GM12878 (cell line): ENCODE measurements at regions not wholly inside any gene's neighbourhood (a gene's known extent, or its start where the extent isn't known, plus 50 kb on each side); places are given as distances from the start of the nearest gene placed in this dataset.

Source experiments
- ATAC-seq: fragments of 200-7000 bp; cut with Tn5 transposase; 3 replicates; pipeline ENCODE4 v1.9.1; 2020; ENCODE audit warnings: mild to moderate bottlenecking, moderate library complexity
- BruUV-seq: library from RNA; stranded (reverse); fragments of 400-500 nt; replicated peaks from 2 replicates; lab custom pipeline; 2021; lab: Mats Ljungman, UMichigan
- CTCF ChIA-PET: fragments of 300-600 bp; sonication (Branson Sonifier 250); formaldehyde crosslinking; extraction: SDS; loops from one replicate; lab custom pipeline; 2021; ENCODE audit warnings: inconsistent platforms; lab: Yijun Ruan, JAX
- POLR2A ChIA-PET: fragments of 350-600 bp; formaldehyde crosslinking; extraction: SDS; loops from one replicate; lab custom pipeline; 2021; ENCODE audit warnings: inconsistent platforms; lab: Charles Lee
- RAD21 ChIA-PET: fragments of 300-600 bp; sonication (Branson Sonifier 250); formaldehyde crosslinking; loops from one replicate; lab custom pipeline; 2023; ENCODE audit warnings: antibody characterized with exemption; ENCODE audit not compliant: unreplicated experiment; lab: Charles Lee
- SMC1A ChIA-PET: fragments of 300-600 bp; sonication (Branson Sonifier 250); formaldehyde crosslinking; loops from one replicate; lab custom pipeline; 2023; ENCODE audit not compliant: unreplicated experiment, uncharacterized antibody; lab: Charles Lee
- DNase-seq: peaks from one replicate; pipeline ENCODE4 v3.0.0-alpha.2; 2011; ENCODE audit warnings: low read depth, low spot score
- FAIRE-seq: peaks from 3 replicates; lab custom pipeline; 2011; peaks lifted over from hg19 to GRCh38; lab: Jason Lieb, UNC
- H2AFZ ChIP-seq: 2 replicates; pipeline ENCODE4 v1.6.0; 2011; ENCODE audit warnings: low read depth, low read length, control low read depth; ENCODE audit not compliant: control insufficient read depth
- H3K27ac ChIP-seq: 2 replicates; pipeline ENCODE4 v1.5.1; 2011; ENCODE audit warnings: control low read depth; ENCODE audit not compliant: control insufficient read depth, insufficient read depth
- H3K27me3 ChIP-seq, 2 experiments: replicated peaks in 1 of 2; 2 replicates each; pipeline versions ENCODE4 v1.6.0 to v1.6.1; 2011; ENCODE audit warnings: low read length in 1 of 2; ENCODE audit not compliant: control insufficient read depth in 2 of 2, insufficient read depth in 2 of 2
- H3K36me3 ChIP-seq, 2 experiments: 2 replicates each; pipeline ENCODE4 v1.5.1; 2011; ENCODE audit warnings: low read length in 1 of 2; ENCODE audit not compliant: control insufficient read depth in 2 of 2, insufficient read depth in 2 of 2
- H3K4me1 ChIP-seq: 2 replicates; pipeline ENCODE4 v1.6.1; 2011; ENCODE audit warnings: mild to moderate bottlenecking, low read length, moderate library complexity, mixed read lengths; ENCODE audit not compliant: control insufficient read depth, insufficient read depth
- H3K4me2 ChIP-seq: 2 replicates; pipeline ENCODE4 v1.6.0; 2011; ENCODE audit warnings: control low read depth; ENCODE audit not compliant: control insufficient read depth, insufficient read depth
- H3K4me3 ChIP-seq: fragments of 200-600 bp; sonication (generic); 2 replicates; pipeline ENCODE4 v1.5.1; 2016
- H3K79me2 ChIP-seq: 2 replicates; pipeline ENCODE4 v1.6.0; 2011; ENCODE audit warnings: low read length; ENCODE audit not compliant: control insufficient read depth, insufficient read depth
- H3K9ac ChIP-seq: 2 replicates; pipeline ENCODE4 v1.8.0; 2011; ENCODE audit warnings: low read length, control low read depth, mixed read lengths; ENCODE audit not compliant: control insufficient read depth, insufficient read depth
- H3K9me3 ChIP-seq: replicated peaks from 3 replicates; pipeline ENCODE4 v1.5.1; 2011; ENCODE audit warnings: mild to moderate bottlenecking, low read length; ENCODE audit not compliant: control insufficient read depth, insufficient read depth
- H4K20me1 ChIP-seq: 2 replicates; pipeline ENCODE4 v1.6.0; 2011; ENCODE audit not compliant: control insufficient read depth, insufficient read depth
- CBX3 ChIP-seq: fragments of 200-600 bp; sonication (generic); IDR thresholded peaks from 2 replicates; pipeline ENCODE4 v1.6.1; 2016; ENCODE audit warnings: low read depth, borderline replicate concordance
- HDAC6 ChIP-seq: fragments of 200-600 bp; sonication (generic); IDR thresholded peaks from one replicate; pipeline ENCODE4 v1.8.0; 2017; ENCODE audit warnings: antibody characterized with exemption; ENCODE audit not compliant: unreplicated experiment
- HDGF ChIP-seq: fragments of 450-650 bp; IDR thresholded peaks from 2 replicates; pipeline ENCODE4 v1.6.1; 2016; ENCODE audit warnings: antibody characterized with exemption
- MXI1 ChIP-seq: fragments of 150-350 bp; IDR thresholded peaks from 2 replicates; pipeline ENCODE4 v1.6.1; 2011; ENCODE audit warnings: low read depth, mild to moderate bottlenecking, inconsistent platforms, low read length, improper control_type of control experiment
- SMAD5 ChIP-seq: IDR thresholded peaks from 2 replicates; pipeline ENCODE4 v1.6.1; 2016; ENCODE audit warnings: antibody characterized with exemption, low read depth
- YBX1 ChIP-seq: fragments of 450-650 bp; IDR thresholded peaks from 2 replicates; pipeline ENCODE4 v1.6.1; 2016; ENCODE audit warnings: antibody characterized with exemption
- WGBS: methylation state at CpG from one replicate; pipeline ENCODE4 v1.1.6; 2016; ENCODE audit warnings: low lambda C conversion rate; ENCODE audit not compliant: insufficient replicate concordance, insufficient coverage; ENCODE audit errors: missing lambda C conversion rate; 5-methylcytosine and 5-hydroxymethylcytosine counted together
- in situ Hi-C: fragments of 300-500 bp; cut with MboI; formaldehyde crosslinking; loops from 9 replicates; pipeline ENCODE4 v1.14.3; 2018; ENCODE audit warnings: mixed read lengths
- intact Hi-C: fragments of 100-400 bp; cut with micrococcal nuclease; formaldehyde crosslinking; loops from one replicate; pipeline ENCODE4 v1.14.2; 2022; ENCODE audit not compliant: unreplicated experiment
- TF ChIP-seq, protein P1 (sequence below): fragments of 450-650 bp; IDR thresholded peaks from 2 replicates; pipeline ENCODE4 v1.6.1; 2017; ENCODE audit warnings: antibody characterized with exemption, mild to moderate bottlenecking, moderate library complexity
- TF ChIP-seq, protein P2 (sequence below): IDR thresholded peaks from 2 replicates; pipeline ENCODE4 v1.6.1; 2012; ENCODE audit warnings: low read depth, low read length, improper control_type of control experiment
- TF ChIP-seq, protein P3 (sequence below): IDR thresholded peaks from 2 replicates; pipeline ENCODE4 v1.6.1; 2012; ENCODE audit warnings: low read depth, low read length, improper control_type of control experiment

DNA sequence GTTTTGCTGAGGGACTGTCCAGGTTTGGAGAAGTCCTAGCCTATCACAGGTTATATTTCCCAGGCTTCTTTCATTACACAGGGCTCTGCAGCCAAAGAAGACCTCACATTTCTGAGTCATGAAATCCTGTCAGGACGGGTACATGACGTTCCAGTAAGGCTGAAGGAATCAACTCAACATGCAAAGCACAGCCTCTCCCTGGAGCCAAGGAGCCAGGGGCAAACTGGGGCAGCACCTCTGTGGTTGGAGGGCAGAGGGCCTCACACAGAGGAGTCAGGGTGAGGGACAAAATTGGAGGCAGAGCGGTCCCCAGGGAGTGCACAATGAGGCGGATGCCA lies 116.3 kb upstream of the GDF10 start:
- TF ChIP-seq HDGF (no peak), CBX3 (no peak), YBX1 (no peak)
- TF ChIP-seq, protein P1, sequence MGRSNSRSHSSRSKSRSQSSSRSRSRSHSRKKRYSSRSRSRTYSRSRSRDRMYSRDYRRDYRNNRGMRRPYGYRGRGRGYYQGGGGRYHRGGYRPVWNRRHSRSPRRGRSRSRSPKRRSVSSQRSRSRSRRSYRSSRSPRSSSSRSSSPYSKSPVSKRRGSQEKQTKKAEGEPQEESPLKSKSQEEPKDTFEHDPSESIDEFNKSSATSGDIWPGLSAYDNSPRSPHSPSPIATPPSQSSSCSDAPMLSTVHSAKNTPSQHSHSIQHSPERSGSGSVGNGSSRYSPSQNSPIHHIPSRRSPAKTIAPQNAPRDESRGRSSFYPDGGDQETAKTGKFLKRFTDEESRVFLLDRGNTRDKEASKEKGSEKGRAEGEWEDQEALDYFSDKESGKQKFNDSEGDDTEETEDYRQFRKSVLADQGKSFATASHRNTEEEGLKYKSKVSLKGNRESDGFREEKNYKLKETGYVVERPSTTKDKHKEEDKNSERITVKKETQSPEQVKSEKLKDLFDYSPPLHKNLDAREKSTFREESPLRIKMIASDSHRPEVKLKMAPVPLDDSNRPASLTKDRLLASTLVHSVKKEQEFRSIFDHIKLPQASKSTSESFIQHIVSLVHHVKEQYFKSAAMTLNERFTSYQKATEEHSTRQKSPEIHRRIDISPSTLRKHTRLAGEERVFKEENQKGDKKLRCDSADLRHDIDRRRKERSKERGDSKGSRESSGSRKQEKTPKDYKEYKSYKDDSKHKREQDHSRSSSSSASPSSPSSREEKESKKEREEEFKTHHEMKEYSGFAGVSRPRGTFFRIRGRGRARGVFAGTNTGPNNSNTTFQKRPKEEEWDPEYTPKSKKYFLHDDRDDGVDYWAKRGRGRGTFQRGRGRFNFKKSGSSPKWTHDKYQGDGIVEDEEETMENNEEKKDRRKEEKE = no peak
- TF ChIP-seq, all 136 proteins: peak for 0
- Histone ChIP-seq H3K4me3 (no peak overlapping the region), H3K4me2 (no peak overlapping the region), H2AFZ (no peak overlapping the region), H3K9ac (no peak overlapping the region), H3K9me3 (no peaks in the 10 kb centered on the region), H3K27ac (no peak overlapping the region), H3K4me1 (no peaks in the 10 kb centered on the region), H3K27me3 (no peaks in the 10 kb centered on the region), H4K20me1 (no peaks in the 10 kb centered on the region), H3K79me2 (no peaks in the 10 kb centered on the region), H3K36me3 (no peaks in the 10 kb centered on the region)
- ChIA-PET RAD21 (no interaction called here), POLR2A (no interaction called here), SMC1A (no interaction called here), CTCF (no interaction called here)
- intact Hi-C loops = no loop called here
- BruUV-seq = no TSS peak
- ATAC-seq = no peak
- 15% methylated on average over 4 of the region's 4 CpGs for WGBS
- FAIRE-seq = no peak
- DNase-seq = no peak
- in situ Hi-C loops = no loop called here

DNA sequence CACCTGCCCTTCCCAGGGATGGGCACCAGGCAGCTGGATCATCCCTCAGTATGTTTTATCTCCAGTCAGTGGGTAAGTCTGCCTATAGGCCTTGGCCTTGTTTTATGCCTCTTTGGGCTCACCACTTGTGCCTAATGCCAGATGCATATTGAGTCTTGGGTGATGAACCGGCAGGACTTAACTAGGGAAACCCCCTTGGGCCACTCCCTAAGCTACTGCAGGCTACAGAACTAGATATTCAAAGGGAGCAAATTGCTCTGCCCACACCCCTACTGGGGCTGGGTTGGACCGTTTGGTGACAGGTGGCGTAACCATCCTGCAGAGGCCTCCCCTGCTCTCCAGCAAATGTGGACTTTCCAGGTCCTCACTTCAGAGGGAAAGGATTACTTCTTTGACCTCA lies 115.7 kb upstream of the GDF10 start:
- no peak overlapping the region for H2AFZ ChIP-seq
- DNase-seq (no peak), FAIRE-seq (no peak), ATAC-seq (no peak)
- SMC1A ChIA-PET = no interaction called here
- no peak overlapping the region for H3K4me3 ChIP-seq
- in situ Hi-C loops (no loop called here), intact Hi-C loops (no loop called here)
- no peaks in the 10 kb centered on the region for H4K20me1 ChIP-seq
- H3K79me2 ChIP-seq = no peaks in the 10 kb centered on the region
- H3K27me3 ChIP-seq = no peaks in the 10 kb centered on the region
- H3K9me3 ChIP-seq = no peaks in the 10 kb centered on the region
- POLR2A ChIA-PET = no interaction called here
- no peak overlapping the region for H3K4me2 ChIP-seq
- CTCF ChIA-PET = no interaction called here
- TF ChIP-seq SMAD5 (no peak), HDAC6 (no peak), MXI1 (no peak)
- TF ChIP-seq, protein P2, sequence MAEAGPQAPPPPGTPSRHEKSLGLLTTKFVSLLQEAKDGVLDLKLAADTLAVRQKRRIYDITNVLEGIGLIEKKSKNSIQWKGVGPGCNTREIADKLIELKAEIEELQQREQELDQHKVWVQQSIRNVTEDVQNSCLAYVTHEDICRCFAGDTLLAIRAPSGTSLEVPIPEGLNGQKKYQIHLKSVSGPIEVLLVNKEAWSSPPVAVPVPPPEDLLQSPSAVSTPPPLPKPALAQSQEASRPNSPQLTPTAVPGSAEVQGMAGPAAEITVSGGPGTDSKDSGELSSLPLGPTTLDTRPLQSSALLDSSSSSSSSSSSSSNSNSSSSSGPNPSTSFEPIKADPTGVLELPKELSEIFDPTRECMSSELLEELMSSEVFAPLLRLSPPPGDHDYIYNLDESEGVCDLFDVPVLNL = no peak
- TF ChIP-seq, protein P3, sequence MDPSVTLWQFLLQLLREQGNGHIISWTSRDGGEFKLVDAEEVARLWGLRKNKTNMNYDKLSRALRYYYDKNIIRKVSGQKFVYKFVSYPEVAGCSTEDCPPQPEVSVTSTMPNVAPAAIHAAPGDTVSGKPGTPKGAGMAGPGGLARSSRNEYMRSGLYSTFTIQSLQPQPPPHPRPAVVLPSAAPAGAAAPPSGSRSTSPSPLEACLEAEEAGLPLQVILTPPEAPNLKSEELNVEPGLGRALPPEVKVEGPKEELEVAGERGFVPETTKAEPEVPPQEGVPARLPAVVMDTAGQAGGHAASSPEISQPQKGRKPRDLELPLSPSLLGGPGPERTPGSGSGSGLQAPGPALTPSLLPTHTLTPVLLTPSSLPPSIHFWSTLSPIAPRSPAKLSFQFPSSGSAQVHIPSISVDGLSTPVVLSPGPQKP = no peak
- RAD21 ChIA-PET = no interaction called here
- no peak overlapping the region for H3K9ac ChIP-seq
- no TSS peak for BruUV-seq
- WGBS = 18% methylated on average over 3 of the region's 3 CpGs
- no peak overlapping the region for H3K27ac ChIP-seq
- H3K36me3 ChIP-seq = no peaks in the 10 kb centered on the region
- H3K4me1 ChIP-seq = no peaks in the 10 kb centered on the region
